ENCODE measurements at regions not wholly inside any gene's neighbourhood (a gene's known extent, or its start where the extent isn't known, plus 50 kb on each side); places are given as distances from the start of the nearest gene placed in this dataset.

DNA sequence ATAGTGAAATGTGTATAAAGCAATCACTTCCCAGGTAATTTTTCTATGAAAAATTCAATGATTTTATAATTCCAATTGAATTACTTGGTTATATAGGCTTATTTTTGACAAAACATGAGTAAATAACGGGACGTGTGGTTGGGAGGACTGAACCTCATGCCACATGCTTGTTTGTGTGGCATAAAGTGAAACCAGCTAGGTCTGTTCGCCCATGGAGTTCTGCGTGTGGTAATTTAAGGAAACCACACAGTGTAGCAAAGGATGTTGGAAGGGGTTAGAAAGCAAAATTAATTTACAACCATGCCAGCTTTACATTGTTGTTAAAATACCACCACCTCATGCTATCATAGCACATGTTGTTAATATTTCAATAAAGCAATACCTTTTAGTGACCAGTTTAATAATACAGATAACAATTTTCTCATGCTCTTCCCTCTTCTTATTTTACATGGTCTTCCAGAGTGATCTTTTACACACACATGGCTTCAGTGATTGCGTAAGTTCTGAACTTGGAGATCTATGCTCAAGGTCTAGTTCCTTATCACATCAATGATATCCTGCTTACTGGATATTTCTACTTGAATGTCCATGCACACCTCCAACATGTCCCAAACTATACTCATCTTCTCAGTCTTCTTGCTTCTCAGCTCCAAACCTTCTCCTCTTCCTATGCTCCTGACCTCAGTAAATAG is 156.4 kb upstream of the ITGA4 start:
- H3K27me3 ChIP-seq (ENCODE audit: control insufficient read depth, insufficient read depth, low read length), result no peaks in the 10 kb centered on the region
- no CpG with 5 or more reads among the region's 5 CpGs for WGBS (ENCODE audit: insufficient coverage, insufficient read length)
- no peaks in the 10 kb centered on the region for H3K9me3 ChIP-seq (ENCODE audit: control insufficient read depth, insufficient read depth, low read length)
- H3K36me3 ChIP-seq (ENCODE audit: control insufficient read depth, insufficient read depth, low read length), result no peaks in the 10 kb centered on the region
- DNase-seq (ENCODE audit: low read depth, low spot score), result no peak
- H3K4me3 ChIP-seq (ENCODE audit: low read length), result no peak overlapping the region
- no peak overlapping the region for H3K27ac ChIP-seq (ENCODE audit: low read length)
- H3K4me1 ChIP-seq (ENCODE audit: control insufficient read depth, insufficient read depth, low read length), result peaks cover 2% of the 10 kb centered on the region

DNA sequence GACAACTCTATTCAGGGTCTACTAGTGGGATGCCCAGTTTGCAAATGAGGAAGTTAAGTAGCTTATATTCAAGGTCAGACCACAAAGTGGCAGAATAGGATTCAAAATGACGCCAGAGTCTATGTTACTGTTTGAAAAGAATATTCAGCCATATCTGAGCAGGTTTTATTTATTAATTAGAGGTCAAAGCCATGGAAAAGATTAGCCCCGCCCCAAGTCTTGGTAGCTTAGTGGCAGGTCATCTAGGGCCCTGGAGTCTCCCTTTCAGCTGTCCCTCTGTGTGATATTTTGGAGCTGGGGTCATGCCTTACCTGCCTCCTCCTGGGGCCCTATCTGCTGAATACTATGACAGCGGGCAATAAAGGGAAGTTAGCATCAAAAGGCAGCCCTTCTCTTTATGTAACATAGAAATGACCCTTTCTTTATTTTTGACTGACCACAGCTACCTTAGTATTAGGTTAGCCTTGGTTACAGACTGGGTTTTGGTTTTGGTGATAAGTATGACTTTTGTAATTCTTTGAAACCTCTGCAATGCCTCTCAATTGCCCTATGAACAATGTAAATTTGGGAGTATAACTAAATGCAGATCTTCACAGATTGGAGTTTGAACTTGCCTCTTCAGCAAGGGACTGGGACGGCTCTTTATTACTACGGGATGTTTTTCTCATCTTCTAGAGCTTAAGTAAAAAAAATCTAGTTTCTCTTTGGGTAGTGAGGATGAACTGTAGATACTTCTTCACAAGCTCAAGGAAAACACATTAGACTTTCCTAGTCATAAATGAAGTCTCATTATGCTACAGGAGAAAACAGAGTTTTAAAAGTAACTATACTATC is 153.0 kb upstream of the ITGA4 start:
- H3K27ac ChIP-seq (ENCODE audit: low read length), result no peak overlapping the region
- DNase-seq (ENCODE audit: low read depth, low spot score), result no peak

DNA sequence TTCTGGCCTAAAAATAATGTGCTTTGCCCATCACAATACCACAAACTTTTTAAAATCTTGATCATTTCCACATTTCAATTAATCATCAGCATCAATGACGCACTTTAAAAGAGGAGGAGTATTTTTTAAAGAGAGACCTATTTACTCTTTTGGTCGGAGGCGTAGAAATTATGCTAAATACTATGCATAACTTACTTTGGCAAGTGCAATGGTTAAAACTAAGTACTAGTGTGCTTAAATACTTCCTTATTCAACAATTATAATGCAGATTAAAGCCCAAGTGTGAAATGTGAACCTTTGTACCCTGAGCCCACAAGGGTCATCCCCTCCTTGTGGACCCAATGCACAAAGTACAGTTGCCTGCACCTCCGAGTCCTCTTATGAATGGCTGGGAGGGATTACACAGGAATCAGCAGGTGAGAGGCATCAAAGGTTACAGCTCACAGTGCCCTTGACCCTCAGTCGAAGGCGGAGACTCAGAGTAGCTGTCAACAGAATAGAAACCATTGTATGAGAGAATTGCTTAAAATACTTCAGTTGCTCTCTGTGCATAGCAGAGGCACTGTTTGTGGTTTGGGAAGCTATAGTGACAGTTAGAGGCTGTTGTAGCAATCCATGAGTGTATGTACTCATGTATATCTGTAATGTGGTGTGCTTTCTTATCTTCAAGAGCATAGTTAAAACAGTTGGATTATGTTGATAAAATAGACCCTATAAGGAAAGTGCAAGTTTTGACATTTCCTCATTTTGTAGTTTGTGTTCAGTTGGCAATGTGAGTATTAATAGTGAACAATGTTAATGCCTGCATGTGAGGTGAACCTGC is 151.7 kb upstream of the ITGA4 start:
- Histone ChIP-seq H3K27ac (ENCODE audit: low read length) (no peak overlapping the region), H3K4me3 (ENCODE audit: low read length) (no peak overlapping the region), H3K4me1 (ENCODE audit: control insufficient read depth, insufficient read depth, low read length) (peaks cover 2% of the 10 kb centered on the region), H3K36me3 (ENCODE audit: control insufficient read depth, insufficient read depth, low read length) (no peaks in the 10 kb centered on the region), H3K27me3 (ENCODE audit: control insufficient read depth, insufficient read depth, low read length) (no peaks in the 10 kb centered on the region), H3K9me3 (ENCODE audit: control insufficient read depth, insufficient read depth, low read length) (no peaks in the 10 kb centered on the region)
- DNase-seq (ENCODE audit: low read depth, low spot score), result no peak
- WGBS (ENCODE audit: insufficient coverage, insufficient read length), result no CpG with 5 or more reads among the region's 6 CpGs

More for the DNA sequence above, 153.0 kb upstream of the ITGA4 start:
- Histone ChIP-seq H3K27me3 (ENCODE audit: control insufficient read depth, insufficient read depth, low read length) (no peaks in the 10 kb centered on the region), H3K4me3 (ENCODE audit: low read length) (no peak overlapping the region), H3K9me3 (ENCODE audit: control insufficient read depth, insufficient read depth, low read length) (no peaks in the 10 kb centered on the region), H3K36me3 (ENCODE audit: control insufficient read depth, insufficient read depth, low read length) (no peaks in the 10 kb centered on the region), H3K4me1 (ENCODE audit: control insufficient read depth, insufficient read depth, low read length) (peaks cover 2% of the 10 kb centered on the region)
- no CpG with 5 or more reads among the region's 5 CpGs for WGBS (ENCODE audit: insufficient coverage, insufficient read length)

DNA sequence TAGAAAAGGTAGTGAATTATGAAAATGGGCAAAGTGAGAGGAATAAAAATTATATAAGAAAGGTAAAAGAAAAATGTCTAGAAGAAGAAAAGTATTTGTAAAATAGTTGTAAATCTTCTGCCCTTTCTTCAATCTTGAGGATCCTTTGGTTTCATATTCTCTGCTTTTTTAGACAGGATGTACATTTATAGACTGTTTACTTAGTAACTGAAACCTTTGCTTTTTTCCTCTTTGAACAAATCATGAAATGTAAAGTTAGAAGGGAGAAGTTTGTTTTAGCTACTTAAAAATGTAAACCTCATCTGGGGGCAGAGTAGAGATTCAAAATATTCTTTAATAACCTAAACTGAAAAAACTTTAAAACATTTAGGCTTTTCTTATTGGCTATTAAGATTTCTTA is 150.4 kb upstream of the ITGA4 start:
- H3K27me3 ChIP-seq (ENCODE audit: control insufficient read depth, insufficient read depth, low read length), result no peaks in the 10 kb centered on the region
- peaks cover 2% of the 10 kb centered on the region for H3K4me1 ChIP-seq (ENCODE audit: control insufficient read depth, insufficient read depth, low read length)
- DNase-seq (ENCODE audit: low read depth, low spot score), result no peak
- H3K9me3 ChIP-seq (ENCODE audit: control insufficient read depth, insufficient read depth, low read length), result no peaks in the 10 kb centered on the region
- H3K27ac ChIP-seq (ENCODE audit: low read length), result no peak overlapping the region
- no peaks in the 10 kb centered on the region for H3K36me3 ChIP-seq (ENCODE audit: control insufficient read depth, insufficient read depth, low read length)
- no peak overlapping the region for H3K4me3 ChIP-seq (ENCODE audit: low read length)

DNA sequence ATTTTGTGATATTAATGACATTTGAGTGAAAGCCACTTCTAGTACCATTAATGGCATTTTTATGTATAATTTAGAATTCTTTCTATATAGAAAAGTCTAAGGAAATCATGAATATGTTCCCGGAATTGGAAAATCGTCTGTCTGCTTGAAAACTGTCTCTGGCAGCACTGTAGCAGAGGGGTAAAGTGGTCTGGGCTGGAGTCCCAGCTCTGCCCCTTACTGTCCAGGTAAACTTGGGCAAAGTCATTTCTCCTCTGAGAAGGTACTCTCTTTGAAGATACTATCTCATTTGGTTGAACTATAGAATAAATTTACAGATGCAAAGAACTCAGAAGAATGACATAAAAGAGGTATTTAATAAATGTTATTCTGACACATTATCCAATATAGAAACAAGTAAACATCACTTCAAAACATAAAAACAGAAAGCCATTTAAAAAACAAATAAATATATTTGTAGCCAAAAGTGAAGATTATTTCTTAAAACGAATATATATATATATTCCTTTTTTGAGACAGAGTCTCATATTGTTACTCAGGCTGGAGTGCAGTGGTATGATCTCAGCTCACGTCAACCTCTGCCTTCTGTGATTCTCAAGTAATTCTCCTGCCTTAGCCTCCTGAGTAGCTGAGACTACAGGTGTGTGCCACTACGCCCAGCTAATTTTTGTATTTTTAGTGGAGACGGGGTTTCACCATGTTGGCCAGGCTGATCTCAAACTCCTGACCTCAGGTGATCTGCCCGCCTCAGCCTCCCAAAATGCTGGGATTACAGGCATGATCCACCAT is 149.8 kb upstream of the ITGA4 start:
- peaks cover 2% of the 10 kb centered on the region for H3K4me1 ChIP-seq (ENCODE audit: control insufficient read depth, insufficient read depth, low read length)
- H3K27me3 ChIP-seq (ENCODE audit: control insufficient read depth, insufficient read depth, low read length), result no peaks in the 10 kb centered on the region
- no CpG with 5 or more reads among the region's 7 CpGs for WGBS (ENCODE audit: insufficient coverage, insufficient read length)
- DNase-seq (ENCODE audit: low read depth, low spot score), result no peak
- H3K9me3 ChIP-seq (ENCODE audit: control insufficient read depth, insufficient read depth, low read length), result no peaks in the 10 kb centered on the region
- no peaks in the 10 kb centered on the region for H3K36me3 ChIP-seq (ENCODE audit: control insufficient read depth, insufficient read depth, low read length)
- H3K27ac ChIP-seq (ENCODE audit: low read length), result no peak overlapping the region
- no peak overlapping the region for H3K4me3 ChIP-seq (ENCODE audit: low read length)

DNA sequence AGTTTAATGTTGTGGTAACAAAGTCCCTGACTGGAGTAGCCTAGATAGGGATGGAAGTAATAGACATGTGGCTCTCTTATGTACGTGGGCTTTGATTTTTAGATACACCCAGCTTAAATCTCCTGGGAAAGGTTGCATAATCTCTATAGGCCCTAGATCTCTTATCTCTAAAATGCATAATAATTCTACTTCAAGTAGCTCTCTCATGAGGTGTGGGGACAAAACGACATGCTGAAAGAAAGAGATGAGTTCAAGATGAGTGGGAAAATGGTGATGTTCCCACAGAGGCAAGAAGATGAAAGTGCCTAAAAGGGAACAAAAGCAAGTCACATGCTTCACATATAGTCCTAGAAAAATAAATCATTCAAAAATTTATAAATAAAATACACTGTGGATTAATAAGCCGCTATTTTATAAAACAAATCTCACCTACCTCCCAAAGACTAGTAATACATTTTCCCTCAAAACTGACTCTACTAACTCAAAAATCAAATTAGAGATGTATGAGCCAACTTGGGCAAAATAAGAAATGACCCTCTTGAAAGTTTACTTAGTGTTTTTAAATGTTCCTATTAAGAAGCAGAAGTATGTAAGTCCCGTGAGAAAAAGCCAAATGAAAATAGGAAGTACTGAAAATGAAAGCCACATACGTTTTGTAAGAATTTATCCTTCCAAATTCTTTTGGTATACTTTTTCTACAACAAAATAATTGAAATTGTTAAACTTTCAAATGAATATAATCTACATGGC is 148.2 kb upstream of the ITGA4 start:
- no peak for DNase-seq (ENCODE audit: low read depth, low spot score)

DNA sequence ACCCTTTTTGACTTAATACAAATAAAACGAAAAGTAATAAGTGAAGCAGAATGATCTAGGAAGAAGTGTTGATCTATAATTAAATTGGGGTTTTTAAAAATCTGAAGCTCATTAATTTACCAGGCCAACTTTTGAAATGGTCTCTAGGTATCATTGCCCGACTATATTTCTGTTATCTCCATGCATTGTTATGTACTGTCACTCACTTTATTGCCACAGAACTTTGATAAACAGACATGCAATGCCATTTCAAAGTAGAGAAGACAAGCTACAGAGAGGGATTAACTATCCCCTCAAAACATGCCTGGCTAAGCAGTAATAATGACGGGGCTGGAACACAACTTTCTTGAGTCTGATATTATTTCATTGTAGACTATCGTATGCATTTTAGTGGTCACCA is 147.6 kb upstream of the ITGA4 start:
- no peaks in the 10 kb centered on the region for H3K27me3 ChIP-seq (ENCODE audit: control insufficient read depth, insufficient read depth, low read length)
- H3K36me3 ChIP-seq (ENCODE audit: control insufficient read depth, insufficient read depth, low read length), result no peaks in the 10 kb centered on the region
- no peak overlapping the region for H3K27ac ChIP-seq (ENCODE audit: low read length)
- peaks cover 2% of the 10 kb centered on the region for H3K4me1 ChIP-seq (ENCODE audit: control insufficient read depth, insufficient read depth, low read length)
- H3K9me3 ChIP-seq (ENCODE audit: control insufficient read depth, insufficient read depth, low read length), result no peaks in the 10 kb centered on the region
- H3K4me3 ChIP-seq (ENCODE audit: low read length), result no peak overlapping the region
- no CpG with 5 or more reads among the region's 4 CpGs for WGBS (ENCODE audit: insufficient coverage, insufficient read length)
- DNase-seq (ENCODE audit: low read depth, low spot score), result no peak

More for the DNA sequence above, 148.2 kb upstream of the ITGA4 start:
- Histone ChIP-seq H3K27me3 (ENCODE audit: control insufficient read depth, insufficient read depth, low read length) (no peaks in the 10 kb centered on the region), H3K4me1 (ENCODE audit: control insufficient read depth, insufficient read depth, low read length) (peaks cover 2% of the 10 kb centered on the region), H3K36me3 (ENCODE audit: control insufficient read depth, insufficient read depth, low read length) (no peaks in the 10 kb centered on the region), H3K9me3 (ENCODE audit: control insufficient read depth, insufficient read depth, low read length) (no peaks in the 10 kb centered on the region), H3K4me3 (ENCODE audit: low read length) (no peak overlapping the region), H3K27ac (ENCODE audit: low read length) (no peak overlapping the region)
- no CpG with 5 or more reads among the region's 5 CpGs for WGBS (ENCODE audit: insufficient coverage, insufficient read length)

DNA sequence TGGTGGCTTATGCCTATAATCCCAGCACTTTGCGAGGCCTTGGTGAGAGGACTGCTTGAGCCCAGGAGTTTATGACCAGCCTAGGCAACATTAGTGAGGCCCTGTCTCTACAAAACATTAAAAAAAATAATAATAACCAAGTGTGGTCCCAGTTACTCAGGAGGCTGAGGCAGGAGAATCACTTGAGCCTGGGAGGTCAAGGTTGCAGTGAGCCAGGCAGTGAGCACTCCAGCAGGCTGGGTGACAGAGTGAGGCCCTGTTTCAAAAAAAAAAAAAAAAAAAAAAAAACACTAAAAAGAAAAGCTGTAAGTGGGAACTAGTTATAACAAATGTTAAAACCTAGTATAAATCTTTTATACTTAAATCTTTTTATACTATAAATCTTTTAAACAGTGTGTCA is 146.2 kb upstream of the ITGA4 start:
- Histone ChIP-seq H3K4me3 (ENCODE audit: low read length) (no peak overlapping the region), H3K36me3 (ENCODE audit: control insufficient read depth, insufficient read depth, low read length) (no peaks in the 10 kb centered on the region), H3K27ac (ENCODE audit: low read length) (no peak overlapping the region), H3K27me3 (ENCODE audit: control insufficient read depth, insufficient read depth, low read length) (no peaks in the 10 kb centered on the region), H3K4me1 (ENCODE audit: control insufficient read depth, insufficient read depth, low read length) (no peaks in the 10 kb centered on the region), H3K9me3 (ENCODE audit: control insufficient read depth, insufficient read depth, low read length) (no peaks in the 10 kb centered on the region)
- WGBS (ENCODE audit: insufficient coverage, insufficient read length), result no CpG with 5 or more reads among the region's 1 CpG
- no peak for DNase-seq (ENCODE audit: low read depth, low spot score)

DNA sequence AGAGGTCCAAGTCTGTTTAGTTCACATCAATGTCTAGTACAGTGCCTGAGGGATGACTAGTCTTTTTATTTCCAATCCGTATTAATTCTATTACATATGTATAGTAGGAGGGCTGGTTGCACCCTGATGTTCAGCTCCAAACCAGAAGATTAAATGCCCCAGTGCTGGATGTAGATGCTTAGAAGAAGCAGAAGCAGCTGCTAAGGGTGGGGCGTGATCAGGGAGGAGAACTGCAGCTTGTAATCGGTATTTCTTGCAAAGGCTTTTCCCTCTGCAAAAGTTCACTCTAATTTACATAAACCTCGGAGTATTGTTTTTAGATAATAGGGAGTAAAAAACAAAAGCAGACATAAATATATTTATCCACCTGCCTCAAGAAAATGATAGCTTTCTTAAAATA is 145.3 kb upstream of the ITGA4 start:
- no peaks in the 10 kb centered on the region for H3K4me1 ChIP-seq (ENCODE audit: control insufficient read depth, insufficient read depth, low read length)
- no CpG with 5 or more reads among the region's 4 CpGs for WGBS (ENCODE audit: insufficient coverage, insufficient read length)
- no peak overlapping the region for H3K4me3 ChIP-seq (ENCODE audit: low read length)
- H3K36me3 ChIP-seq (ENCODE audit: control insufficient read depth, insufficient read depth, low read length), result no peaks in the 10 kb centered on the region
- no peaks in the 10 kb centered on the region for H3K27me3 ChIP-seq (ENCODE audit: control insufficient read depth, insufficient read depth, low read length)
- H3K27ac ChIP-seq (ENCODE audit: low read length), result no peak overlapping the region
- DNase-seq (ENCODE audit: low read depth, low spot score), result no peak
- no peaks in the 10 kb centered on the region for H3K9me3 ChIP-seq (ENCODE audit: control insufficient read depth, insufficient read depth, low read length)

Data from iPS DF 6.9 (cell line).